ENCODE measurements at regions not wholly inside any gene's neighbourhood (a gene's known extent, or its start where the extent isn't known, plus 50 kb on each side); places are given as distances from the start of the nearest gene placed in this dataset.

DNA sequence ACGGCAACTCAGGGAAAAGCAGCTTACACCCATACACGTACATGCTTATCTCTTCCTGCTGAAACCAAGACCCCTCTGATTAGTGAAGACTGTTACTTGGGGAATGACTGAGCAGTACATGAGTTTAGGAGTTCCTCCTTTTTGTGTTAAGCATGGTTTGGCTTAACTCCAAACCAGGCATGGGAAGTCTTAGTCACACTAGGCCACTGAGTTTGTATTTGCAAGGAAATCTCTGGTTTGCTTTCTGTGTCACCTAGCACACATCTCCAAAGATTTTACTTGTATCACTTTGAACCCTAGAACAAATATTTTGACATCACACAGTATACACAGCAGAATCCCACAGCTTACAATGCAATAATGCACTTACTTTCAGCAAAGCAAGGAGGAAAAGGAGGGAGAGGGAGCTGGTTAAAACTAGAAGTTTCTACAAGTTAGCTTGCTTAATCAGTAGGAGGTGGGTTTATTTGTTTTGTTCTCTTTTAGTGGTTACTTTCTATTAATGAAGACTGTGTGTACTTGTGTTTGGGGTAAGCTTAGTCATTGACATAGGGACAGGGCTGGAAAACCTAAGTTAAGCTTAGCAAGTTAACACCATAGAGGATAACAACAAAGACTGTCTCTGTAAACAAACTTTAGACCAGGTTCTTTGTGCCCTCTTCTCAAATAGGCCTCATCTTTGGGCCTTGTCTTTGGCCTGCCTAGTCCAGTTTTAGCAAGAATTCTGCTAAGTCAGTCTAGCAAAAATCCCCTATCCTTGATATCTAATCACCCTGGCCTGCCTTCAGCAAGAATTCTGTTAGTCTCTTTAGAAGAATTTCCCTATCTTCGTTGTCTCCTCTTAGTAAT is 219.4 kb downstream of the MREG start (continued):
- TF ChIP-seq STAT6 (CRISPR knock-in tag; IDR thresholded peaks at IDR 0.05): no peak
- TF ChIP-seq FIP1L1 (IDR thresholded peaks at IDR 0.05; ENCODE audit: low read depth, low read length, poor library complexity, severe bottlenecking): no peak
- TF ChIP-seq ZBTB33 (CRISPR knock-in tag; IDR thresholded peaks at IDR 0.05): no peak
- no peak for TF ChIP-seq PURB (CRISPR knock-in tag; IDR thresholded peaks at IDR 0.05; ENCODE audit: low read depth)
- TF ChIP-seq ZNF282 (CRISPR knock-in tag; IDR thresholded peaks at IDR 0.05): no peak
- no peak for TF ChIP-seq PYGO2 (tag; IDR thresholded peaks at IDR 0.05)
- TF ChIP-seq ZNF77 (CRISPR knock-in tag; IDR thresholded peaks at IDR 0.05): no peak
- no peak for TF ChIP-seq PML (IDR thresholded peaks at IDR 0.05; ENCODE audit: low read length)
- TF ChIP-seq ZNF12 (CRISPR knock-in tag; IDR thresholded peaks at IDR 0.05): no peak
- no peak for TF ChIP-seq MIER1 (IDR thresholded peaks at IDR 0.05; ENCODE audit: low read depth)
- TF ChIP-seq SRSF1 (IDR thresholded peaks at IDR 0.05; ENCODE audit: low read depth, low read length): no peak
- no peak for TF ChIP-seq ZNF224 (CRISPR knock-in tag; IDR thresholded peaks at IDR 0.05)
- no peak for TF ChIP-seq NCOA6 (IDR thresholded peaks at IDR 0.05)
- TF ChIP-seq TEAD4 (IDR thresholded peaks at IDR 0.05; ENCODE audit: low read length): peak; percentile 76
- TF ChIP-seq TEAD4 (CRISPR knock-in tag; IDR thresholded peaks at IDR 0.05; ENCODE audit: borderline replicate concordance): no peak
- 0 out of 4 replicates have a peak, but pooled peaks of 1 of the 2 experiments have one; percentile 32 for TF ChIP-seq NONO (IDR thresholded peaks at IDR 0.05; ENCODE audit: low read depth in 2 of 2, low read length in 1 of 2)
- no peak for TF ChIP-seq NFE2L1 (tag; IDR thresholded peaks at IDR 0.05; ENCODE audit: borderline replicate concordance, low read depth)
- TF ChIP-seq, protein P1, sequence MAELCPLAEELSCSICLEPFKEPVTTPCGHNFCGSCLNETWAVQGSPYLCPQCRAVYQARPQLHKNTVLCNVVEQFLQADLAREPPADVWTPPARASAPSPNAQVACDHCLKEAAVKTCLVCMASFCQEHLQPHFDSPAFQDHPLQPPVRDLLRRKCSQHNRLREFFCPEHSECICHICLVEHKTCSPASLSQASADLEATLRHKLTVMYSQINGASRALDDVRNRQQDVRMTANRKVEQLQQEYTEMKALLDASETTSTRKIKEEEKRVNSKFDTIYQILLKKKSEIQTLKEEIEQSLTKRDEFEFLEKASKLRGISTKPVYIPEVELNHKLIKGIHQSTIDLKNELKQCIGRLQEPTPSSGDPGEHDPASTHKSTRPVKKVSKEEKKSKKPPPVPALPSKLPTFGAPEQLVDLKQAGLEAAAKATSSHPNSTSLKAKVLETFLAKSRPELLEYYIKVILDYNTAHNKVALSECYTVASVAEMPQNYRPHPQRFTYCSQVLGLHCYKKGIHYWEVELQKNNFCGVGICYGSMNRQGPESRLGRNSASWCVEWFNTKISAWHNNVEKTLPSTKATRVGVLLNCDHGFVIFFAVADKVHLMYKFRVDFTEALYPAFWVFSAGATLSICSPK (IDR thresholded peaks at IDR 0.05; ENCODE audit: borderline replicate concordance): no peak
- no peak for TF ChIP-seq ZFP36 (IDR thresholded peaks at IDR 0.05; ENCODE audit: low read depth, low read length, partially characterized antibody)
- no peak for TF ChIP-seq GATA2 (CRISPR knock-in tag; IDR thresholded peaks at IDR 0.05)
- TF ChIP-seq, protein P2, sequence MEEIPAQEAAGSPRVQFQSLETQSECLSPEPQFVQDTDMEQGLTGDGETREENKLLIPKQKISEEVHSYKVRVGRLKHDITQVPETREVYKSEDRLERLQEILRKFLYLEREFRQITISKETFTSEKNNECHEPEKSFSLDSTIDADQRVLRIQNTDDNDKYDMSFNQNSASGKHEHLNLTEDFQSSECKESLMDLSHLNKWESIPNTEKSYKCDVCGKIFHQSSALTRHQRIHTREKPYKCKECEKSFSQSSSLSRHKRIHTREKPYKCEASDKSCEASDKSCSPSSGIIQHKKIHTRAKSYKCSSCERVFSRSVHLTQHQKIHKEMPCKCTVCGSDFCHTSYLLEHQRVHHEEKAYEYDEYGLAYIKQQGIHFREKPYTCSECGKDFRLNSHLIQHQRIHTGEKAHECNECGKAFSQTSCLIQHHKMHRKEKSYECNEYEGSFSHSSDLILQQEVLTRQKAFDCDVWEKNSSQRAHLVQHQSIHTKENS (CRISPR knock-in tag; IDR thresholded peaks at IDR 0.05): no peak
